ENCODE measurements at regions not wholly inside any gene's neighbourhood (a gene's known extent, or its start where the extent isn't known, plus 50 kb on each side); places are given as distances from the start of the nearest gene placed in this dataset.

DNA sequence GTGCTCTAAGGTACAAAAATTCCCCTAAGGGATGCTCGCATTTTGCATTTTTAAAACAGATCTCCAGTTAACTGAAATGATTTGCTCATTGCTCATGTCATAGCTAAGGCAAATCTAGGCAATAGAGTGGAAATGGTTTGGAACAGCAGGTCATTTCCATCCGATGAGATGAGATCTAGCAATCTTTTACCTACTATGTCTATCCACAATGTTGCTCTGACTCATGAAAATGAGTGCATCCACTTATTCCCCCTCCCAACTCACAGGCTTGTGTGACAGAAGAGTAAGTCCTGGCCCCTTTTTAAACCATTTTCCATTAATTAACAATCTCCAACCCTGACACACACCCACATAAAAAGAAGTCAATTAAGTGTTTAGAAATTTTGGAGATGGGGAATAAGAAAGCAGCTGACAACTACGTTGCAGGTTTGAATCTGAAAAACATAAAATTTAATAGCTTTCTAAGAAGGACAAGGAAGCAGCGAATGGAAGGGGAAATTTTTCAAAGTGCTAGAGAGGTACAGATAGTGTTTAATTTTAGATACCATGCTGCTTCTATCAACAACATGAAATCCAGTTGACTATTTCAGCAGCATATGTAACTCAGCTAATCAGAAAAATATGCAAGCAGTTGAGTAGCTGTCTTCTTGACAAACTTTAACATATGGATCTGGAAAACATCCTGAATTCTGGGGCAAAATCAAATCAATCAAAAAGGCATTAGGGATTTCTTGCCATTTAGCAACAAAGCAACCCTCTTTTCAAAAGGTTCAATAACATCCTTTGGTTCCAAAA is 112.0 kb downstream of the TMCO5A start:
- DNase-seq: no peak

GRCh38 chr15:38048001-38048455 is 113.6 kb downstream of the TMCO5A start:
- DNase-seq: no peak

DNA sequence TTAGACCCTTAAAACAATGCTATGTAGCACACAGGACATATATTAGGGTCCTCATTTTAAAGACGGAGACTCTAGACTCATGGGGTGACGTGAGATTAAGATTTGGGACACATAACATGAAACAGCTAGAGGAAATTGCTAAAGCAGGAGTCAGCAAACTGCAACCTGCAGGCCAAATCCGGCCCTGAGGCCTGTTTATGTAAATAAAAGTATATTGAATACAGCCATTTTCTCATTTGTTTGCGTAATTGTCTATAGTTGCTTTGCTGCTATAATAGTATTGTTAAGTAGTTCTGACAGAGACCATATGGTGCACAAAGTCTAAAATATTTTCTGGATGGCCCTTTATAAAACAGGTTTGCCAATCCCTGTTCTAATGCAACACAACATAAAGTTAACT is 115.5 kb downstream of the TMCO5A start:
- no peak for DNase-seq

GRCh38 chr15:38050529-38051448 is 116.3 kb downstream of the TMCO5A start:
- no peak for DNase-seq

GRCh38 chr15:38053205-38053604 is 118.8 kb downstream of the TMCO5A start:
- DNase-seq: no peak

GRCh38 chr15:38053776-38054175 is 119.3 kb downstream of the TMCO5A start:
- DNase-seq: no peak

DNA sequence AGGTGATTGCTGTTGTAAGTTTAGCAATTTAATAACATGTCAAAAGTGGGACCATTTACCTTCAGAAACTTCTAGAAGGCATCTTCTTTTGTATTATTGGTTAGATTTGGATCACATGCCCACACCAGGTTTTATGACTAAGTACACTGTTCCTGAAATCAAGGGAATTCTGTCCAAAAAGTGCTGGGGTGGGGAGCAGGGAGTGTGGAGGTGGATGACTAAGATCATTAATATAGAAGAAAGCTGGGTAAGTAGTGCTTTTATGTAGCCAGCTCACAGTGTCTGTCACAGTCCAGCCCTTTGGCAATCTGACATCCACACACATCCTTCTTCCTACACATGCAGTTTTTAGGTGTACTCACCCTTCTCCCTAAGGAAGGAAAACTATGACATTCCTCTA is 120.0 kb downstream of the TMCO5A start:
- DNase-seq: no peak

DNA sequence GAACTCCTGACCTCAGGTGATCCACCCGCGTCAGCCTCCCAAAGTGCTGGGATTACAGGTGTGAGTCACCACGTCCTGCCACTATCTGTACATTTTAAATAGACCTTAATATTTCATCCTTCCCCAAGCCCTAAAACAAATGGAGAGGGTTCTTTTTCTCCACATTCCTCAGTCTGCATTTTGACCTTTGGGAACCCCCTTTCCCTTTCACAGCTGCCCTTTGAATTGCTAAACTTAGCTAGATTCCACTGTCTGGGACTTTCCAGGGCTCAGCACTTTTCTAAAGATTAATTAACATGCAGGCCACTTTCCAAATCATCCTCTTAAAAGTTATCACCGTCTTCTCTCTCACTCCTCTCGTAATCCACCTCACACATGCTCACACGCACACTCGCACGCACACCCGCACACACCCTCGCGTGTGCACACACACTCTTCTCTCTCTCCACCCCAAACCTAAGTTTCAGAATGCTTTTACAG is 124.2 kb downstream of the TMCO5A start:
- DNase-seq: no peak

DNA sequence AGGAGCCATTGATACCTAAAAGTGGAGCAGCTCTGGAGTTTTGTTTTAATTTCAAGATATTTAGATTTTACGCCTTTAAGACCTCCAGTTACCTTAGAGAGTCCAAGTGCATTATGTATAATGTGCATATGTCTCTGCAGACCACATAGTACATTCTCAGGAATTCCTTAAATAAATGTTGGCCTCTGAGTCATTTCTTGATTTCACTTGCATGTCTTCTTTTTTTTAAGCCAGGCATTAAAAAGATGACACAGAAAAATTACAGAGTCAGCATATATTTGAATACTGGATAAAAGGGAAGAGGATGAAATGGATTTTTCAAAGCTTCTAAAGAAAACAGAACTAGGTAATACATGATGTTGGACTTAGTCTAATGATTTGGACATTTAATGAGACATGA is 125.2 kb downstream of the TMCO5A start:
- no peak for DNase-seq

GRCh38 chr15:38061856-38062649 is 127.6 kb downstream of the TMCO5A start:
- no peak for DNase-seq

DNA sequence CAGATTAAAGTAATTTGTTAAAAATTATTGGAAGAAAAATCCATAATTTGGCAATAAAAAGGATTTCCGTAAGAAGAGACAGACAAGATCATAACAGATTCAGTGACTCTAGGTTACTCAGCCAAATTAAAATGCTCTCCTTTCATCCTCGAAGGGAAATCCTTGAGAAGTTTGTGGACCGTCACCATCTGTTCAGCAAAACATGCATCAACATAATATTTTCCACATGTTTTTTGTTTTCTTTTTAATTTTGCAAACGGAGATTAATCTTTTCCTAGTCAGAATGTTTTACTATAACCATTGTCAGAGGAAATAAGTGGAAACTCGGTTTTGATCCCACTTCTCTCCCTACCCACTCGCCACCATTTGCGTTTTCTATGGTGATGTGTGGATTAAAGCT is 128.3 kb downstream of the TMCO5A start:
- DNase-seq: no peak

DNA sequence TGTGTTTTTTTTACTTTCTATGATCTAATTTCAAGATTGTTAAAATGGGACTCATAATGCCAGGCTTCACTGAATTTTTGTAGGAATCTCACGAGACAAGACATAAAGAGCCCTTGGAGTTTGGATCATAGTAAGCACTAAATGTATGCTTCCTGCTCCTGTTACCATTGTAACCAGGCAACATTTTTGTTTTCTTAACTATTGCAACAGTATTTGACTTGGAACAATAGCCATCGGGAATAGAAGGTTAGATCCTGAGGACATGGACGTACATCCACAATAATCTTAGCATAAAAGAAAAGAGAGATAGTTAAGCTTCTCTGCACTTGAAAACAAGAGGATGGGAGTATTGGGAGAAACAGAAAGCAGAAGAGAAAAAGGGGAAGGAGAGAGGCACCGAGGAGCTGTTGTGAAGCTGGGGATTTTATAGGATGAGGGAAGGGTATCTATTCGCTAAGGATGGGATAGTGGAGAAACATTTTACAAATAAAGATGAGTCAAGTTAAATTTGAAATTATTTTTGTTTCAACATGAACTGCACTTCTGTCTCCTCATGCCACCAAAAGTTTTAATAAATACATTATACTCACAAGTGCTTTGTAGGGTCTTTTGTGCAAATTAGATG is 131.4 kb downstream of the TMCO5A start:
- no peak for DNase-seq

DNA sequence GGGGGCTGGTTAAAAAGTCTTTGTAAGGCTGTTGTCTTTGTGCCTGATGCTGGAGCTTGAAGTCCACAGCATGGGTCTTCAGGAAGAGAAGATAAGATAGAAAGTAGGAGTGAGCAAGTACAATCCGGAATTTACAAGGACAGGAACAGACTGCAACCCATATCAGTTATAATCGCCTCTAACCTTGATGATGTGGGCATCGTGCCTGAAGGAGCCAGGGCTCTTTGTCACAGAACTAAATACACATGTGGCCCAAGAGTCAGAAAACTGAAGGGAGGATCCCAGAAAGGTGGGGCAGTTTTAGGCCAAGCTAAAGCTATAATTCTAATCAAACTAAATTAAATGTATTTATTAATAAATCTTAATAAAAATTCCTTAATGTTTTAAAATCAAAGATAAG is 132.2 kb downstream of the TMCO5A start:
- DNase-seq: no peak

DNA sequence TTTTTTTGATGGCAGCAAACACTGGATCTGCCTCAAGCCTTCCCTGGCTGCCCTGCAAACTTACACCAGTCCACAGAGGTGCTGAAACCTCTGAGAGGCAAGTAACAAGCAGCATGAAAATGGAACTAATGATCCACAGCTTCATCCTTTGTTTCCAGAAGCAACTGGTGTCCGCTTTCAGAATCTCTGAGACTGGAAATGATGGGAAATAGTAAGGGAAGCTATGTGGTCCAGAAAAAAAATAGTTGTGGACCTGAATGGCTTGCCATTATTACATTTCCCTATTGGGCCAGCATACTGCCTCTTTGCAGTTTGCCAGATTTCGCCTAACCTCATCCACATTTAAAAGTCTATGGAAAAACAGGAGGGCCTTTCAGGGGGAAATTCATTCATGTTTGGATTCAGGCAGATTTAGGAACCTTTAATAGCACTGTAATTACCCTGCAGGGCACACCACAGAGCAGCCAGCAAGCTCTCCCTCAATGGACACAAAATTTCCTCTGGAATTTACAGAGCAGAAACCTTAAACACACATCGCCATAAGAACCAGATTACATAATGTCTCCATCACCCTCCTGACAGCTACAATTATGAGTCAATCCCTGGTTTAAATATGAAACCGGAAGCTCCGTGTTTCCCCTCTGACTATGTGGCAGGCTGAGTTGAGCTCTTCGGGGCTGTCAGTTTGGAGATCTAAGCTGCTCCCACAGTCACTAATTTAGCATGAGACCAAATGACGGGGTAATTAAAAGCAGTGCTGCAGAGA is 134.4 kb downstream of the TMCO5A start:
- DNase-seq: no peak

DNA sequence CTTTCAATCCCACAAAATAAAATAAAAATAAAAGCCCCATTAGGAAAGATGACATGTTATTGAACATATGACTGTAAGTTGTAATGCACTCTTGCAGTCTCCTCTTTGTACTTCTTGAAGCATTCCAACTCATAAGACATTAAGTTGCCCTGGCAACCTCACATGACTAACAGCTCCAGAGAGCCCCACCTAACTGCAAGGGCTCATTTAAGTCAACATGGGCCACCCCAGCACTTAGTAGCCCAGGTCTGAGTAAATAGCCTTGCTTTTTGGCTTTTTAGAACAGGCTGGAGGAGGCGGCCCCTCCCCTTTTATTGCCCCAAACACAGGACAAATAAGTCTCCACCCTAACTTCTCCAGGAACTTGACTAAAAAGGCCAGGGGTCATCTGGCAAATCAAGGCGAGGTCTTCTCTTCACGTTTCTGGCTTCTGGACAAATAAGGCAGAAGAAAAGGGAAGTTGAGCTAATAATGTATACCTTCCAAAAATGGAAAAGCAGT is 135.1 kb downstream of the TMCO5A start:
- no peak for DNase-seq

DNA sequence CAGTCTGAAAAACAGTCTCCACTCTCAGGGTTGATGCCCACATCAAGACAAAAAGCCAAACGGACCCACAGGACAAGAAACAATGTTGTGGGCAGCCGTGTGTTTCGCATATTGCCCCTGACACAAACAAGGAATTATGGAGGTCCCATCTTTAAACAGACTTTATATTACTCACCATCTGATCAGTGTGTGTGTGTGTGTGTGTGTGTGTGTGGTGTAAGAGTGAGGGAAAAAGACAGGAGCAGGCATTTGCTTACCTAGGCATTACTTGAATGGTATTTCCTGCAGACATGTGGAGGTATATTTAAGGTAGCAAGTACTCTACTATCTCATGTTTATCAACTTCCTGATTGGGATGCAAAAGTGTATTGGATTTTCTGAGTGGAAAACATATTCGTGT is 136.3 kb downstream of the TMCO5A start:
- DNase-seq: no peak

DNA sequence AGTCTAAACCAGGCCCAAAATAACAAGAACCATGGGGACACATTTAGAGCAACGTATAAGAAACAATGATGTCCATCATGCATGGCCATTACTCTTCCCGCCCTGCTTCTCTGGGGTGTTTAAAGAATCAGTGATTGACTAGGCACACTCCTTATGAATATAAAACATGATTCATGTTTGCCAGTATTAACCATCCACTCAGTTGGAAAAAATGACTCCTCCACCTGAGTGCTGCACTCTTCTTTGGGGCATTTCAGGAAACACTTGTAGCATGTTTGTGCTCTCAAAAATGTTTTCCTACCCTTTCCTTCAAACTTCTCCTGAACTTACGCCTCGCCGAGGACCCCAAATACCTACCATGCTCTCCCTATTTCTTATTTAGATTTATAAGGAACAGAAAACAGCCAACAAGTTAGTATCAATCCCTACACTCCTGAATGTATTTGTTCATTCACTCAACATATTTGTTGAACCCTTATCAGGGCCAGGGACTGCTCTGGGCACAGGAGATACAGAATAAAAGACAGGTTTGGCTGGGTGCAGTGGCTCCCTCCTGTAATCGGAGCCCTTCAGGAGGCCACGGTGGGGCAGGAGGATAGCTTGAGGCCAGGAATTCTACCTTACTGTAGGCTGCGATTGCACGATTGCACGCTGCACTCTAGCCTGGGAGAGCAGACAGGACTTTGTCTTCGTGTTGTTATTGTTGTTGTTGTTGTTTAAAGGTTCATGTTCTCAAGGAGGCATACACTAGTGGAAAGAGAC is 137.0 kb downstream of the TMCO5A start:
- no peak for DNase-seq

- no peak for DNase-seq
Measured at GRCh38 chr15:38072007-38072347, 137.5 kb downstream of the TMCO5A start.

- peak; percentile 18 to 20 for DNase-seq
Measured at GRCh38 chr15:38072348-38073177, 138.1 kb downstream of the TMCO5A start.
